ENCODE measurements at regions not wholly inside any gene's neighbourhood (a gene's known extent, or its start where the extent isn't known, plus 50 kb on each side); places are given as distances from the start of the nearest gene placed in this dataset.
"Not testable (repeated sequence)": the region's sequence is repeated elsewhere in the genome, so short reads cannot be mapped to it uniquely, and the experiment has no call there.

DNA sequence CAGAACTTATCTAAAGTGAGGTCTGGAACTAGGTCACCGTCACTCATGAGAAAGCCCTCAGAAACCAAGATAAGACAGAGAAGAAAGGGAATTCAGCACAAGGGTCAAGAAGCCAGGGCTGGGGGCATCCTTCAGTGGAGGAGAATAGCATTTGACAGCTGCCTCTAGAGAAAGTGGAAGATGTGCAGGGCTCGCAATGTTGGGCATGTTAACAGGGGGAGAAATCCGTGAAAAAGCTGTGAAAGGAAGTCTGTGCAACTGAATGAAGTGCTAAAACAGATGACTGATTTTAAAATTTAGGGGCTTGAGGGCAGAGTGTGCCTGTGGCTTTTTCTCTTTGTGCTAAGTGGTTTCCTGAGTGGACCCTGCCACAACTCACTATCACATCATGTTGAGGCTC is 97.7 kb upstream of the IFNG-AS1 start:
- ChIA-PET POLR2A (no interaction called here), CTCF (interaction anchor here (0.6 to 1.9 kb wide), 2 partner anchors 8 to 327 kb away, joined by 3 to 6 read pairs; no protein-coding TSS in a partner anchor)
- no peaks in the 10 kb centered on the region; the same call in 1 of the 2 replicates for H3K27me3 ChIP-seq (ENCODE audit: control insufficient read depth, insufficient read depth, low read length)
- H3K36me3 ChIP-seq (ENCODE audit: control insufficient read depth, insufficient read depth, low read length): no peaks in the 10 kb centered on the region
- TF ChIP-seq, protein P1, sequence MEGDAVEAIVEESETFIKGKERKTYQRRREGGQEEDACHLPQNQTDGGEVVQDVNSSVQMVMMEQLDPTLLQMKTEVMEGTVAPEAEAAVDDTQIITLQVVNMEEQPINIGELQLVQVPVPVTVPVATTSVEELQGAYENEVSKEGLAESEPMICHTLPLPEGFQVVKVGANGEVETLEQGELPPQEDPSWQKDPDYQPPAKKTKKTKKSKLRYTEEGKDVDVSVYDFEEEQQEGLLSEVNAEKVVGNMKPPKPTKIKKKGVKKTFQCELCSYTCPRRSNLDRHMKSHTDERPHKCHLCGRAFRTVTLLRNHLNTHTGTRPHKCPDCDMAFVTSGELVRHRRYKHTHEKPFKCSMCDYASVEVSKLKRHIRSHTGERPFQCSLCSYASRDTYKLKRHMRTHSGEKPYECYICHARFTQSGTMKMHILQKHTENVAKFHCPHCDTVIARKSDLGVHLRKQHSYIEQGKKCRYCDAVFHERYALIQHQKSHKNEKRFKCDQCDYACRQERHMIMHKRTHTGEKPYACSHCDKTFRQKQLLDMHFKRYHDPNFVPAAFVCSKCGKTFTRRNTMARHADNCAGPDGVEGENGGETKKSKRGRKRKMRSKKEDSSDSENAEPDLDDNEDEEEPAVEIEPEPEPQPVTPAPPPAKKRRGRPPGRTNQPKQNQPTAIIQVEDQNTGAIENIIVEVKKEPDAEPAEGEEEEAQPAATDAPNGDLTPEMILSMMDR (IDR thresholded peaks at IDR 0.05; ENCODE audit: insufficient read depth, low read depth, low read length): no peak
- no peak overlapping the region for H3K4me3 ChIP-seq (ENCODE audit: low read depth, low read length)
- no peak for DNase-seq (ENCODE audit: low read depth)

DNA sequence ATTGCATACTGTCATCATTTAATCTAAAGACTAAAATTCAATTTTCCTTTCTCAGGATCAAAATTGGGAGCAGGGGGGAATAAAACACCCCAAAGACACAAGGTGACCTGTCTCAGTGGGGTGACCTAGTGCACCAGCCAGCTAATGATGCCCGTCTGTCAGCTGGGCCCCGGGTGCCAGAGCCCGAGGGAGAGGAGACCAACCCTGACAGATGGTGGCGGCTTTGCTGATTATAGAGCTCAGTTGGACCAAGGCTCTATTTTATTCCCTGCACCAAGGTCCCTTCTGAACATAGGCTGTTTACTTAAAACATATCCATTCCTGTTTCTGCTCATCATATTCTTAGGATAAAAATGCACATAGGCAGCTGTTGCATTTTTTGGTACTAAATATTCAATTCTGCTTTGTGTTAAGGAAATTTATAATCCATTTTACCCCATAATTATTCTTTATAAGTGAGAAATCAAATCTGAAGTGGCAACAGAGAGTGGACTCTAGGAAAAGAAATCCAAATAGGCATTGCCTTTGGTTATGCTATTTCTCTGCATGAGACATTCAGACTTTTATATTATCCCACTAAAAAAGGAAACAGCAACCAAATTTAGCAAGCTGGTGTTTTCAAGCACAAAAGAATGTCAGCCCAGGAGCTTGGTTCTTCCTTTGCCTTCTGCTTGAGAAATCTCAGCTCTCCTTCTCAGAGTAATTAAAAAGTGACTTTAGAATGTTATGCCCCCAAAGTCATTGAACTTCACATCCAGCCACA is 96.8 kb upstream of the IFNG-AS1 start:
- Histone ChIP-seq H3K36me3 (ENCODE audit: control insufficient read depth, insufficient read depth, low read length) (no peaks in the 10 kb centered on the region), H3K27me3 (ENCODE audit: control insufficient read depth, insufficient read depth, low read length) (no peaks in the 10 kb centered on the region; the same call in 1 of the 2 replicates), H3K4me3 (ENCODE audit: low read depth, low read length) (no peak overlapping the region)
- ChIA-PET CTCF (interaction anchor here (1.2 to 1.9 kb wide), 2 partner anchors 9 to 38 kb away, joined by 3 to 6 read pairs; no protein-coding TSS in a partner anchor), POLR2A (no interaction called here)
- no peak for DNase-seq (ENCODE audit: low read depth)
- TF ChIP-seq, protein P1 (IDR thresholded peaks at IDR 0.05; ENCODE audit: insufficient read depth, low read depth, low read length): no peak

DNA sequence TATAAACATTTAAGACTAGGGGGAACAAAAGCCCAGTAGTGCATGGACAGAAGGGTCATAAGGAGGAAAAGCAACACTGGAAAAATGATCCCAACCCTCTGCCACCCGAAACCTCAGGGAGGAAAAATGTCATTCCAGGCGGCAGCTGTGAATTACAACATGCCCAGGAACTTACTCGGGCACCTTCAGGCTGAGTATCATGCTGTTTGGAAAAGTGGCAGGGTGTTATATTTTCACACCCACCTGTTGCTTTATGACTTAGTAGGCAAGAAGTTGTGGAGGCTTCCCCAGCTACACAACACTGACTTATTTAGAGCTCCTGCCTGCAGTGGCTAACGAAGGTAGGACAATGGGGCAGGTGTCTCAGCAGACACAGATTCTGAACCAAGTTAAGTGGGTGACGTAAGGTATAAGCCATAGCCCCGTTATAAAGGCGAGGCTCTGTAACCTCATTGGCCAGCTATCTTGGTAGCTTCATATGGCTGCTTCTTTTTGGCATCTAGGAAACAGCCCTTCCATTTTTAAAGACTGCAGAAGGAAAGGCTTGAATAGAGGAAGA is 96.1 kb upstream of the IFNG-AS1 start:
- POLR2A ChIA-PET: no interaction called here

DNA sequence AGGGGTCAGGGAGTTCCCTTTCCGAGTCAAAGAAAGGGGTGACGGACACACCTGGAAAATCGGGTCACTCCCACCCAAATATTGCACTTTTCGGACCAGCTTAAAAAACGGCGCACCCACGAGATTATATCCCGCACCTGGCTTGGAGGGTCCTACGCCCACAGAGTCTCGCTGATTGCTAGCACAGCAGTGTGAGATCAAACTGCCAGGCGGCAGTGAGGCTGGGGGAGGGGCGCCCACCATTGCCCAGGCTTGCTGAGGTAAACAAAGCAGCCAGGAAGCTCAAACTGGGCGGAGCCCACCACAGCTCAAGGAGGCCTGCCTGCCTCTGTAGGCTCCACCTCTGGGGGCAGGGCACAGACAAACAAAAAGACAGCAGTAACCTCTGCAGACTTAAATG is 88.8 kb upstream of the IFNG-AS1 start:
- H3K4me3 ChIP-seq (ENCODE audit: low read depth, low read length); DNase-seq (ENCODE audit: low read depth); CTCF ChIA-PET; H3K27me3 ChIP-seq (ENCODE audit: control insufficient read depth, insufficient read depth, low read length); POLR2A ChIA-PET; H3K36me3 ChIP-seq (ENCODE audit: control insufficient read depth, insufficient read depth, low read length): not testable (repeated sequence)

More for the DNA sequence above, 96.1 kb upstream of the IFNG-AS1 start:
- TF ChIP-seq, protein P1 (IDR thresholded peaks at IDR 0.05; ENCODE audit: insufficient read depth, low read depth, low read length): no peak
- H3K4me3 ChIP-seq (ENCODE audit: low read depth, low read length): no peak overlapping the region
- H3K27me3 ChIP-seq (ENCODE audit: control insufficient read depth, insufficient read depth, low read length): no peaks in the 10 kb centered on the region; the same call in 1 of the 2 replicates
- DNase-seq (ENCODE audit: low read depth): no peak
- H3K36me3 ChIP-seq (ENCODE audit: control insufficient read depth, insufficient read depth, low read length): no peaks in the 10 kb centered on the region
- CTCF ChIA-PET: interaction anchor here (1.2 to 1.9 kb wide), 2 partner anchors 9 to 37 kb away, joined by 3 to 6 read pairs; no protein-coding TSS in a partner anchor

DNA sequence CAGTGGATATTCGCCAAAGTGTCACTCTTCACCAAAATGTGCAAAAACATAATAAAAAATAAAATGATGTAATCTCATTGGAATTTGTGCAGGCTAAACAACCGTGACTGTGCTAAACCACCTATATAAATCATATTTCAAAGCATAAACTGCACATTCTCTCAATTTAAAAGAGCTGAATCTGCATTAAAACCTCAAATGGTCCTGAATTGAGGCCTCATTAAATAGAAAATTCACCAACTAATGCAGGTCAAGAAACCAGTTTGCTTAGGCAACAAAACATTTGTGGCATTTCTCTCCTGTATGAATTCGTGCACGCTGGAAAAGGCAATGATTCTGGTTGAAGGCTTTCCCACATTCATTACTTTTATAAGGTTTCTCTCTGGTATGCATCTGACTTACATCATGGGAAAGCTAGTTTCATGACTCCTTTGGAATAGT is 80.1 kb upstream of the IFNG-AS1 start:
- Histone ChIP-seq H3K27me3 (ENCODE audit: control insufficient read depth, insufficient read depth, low read length) (no peaks in the 10 kb centered on the region), H3K36me3 (ENCODE audit: control insufficient read depth, insufficient read depth, low read length) (no peaks in the 10 kb centered on the region), H3K4me3 (ENCODE audit: low read depth, low read length) (no peak overlapping the region)
- CTCF ChIA-PET: interaction anchor here (0.7 to 2.1 kb wide), 4 partner anchors 29 to 550 kb away, joined by 3 to 6 read pairs (median 4); no protein-coding TSS in a partner anchor
- peak; percentile 97 for DNase-seq (ENCODE audit: low read depth)
- POLR2A ChIA-PET: no interaction called here
- TF ChIP-seq, protein P1 (IDR thresholded peaks at IDR 0.05; ENCODE audit: insufficient read depth, low read depth, low read length): no peak

Measured in BJ (cell line).